ENCODE measurements at regions not wholly inside any gene's neighbourhood (a gene's known extent, or its start where the extent isn't known, plus 50 kb on each side); places are given as distances from the start of the nearest gene placed in this dataset.
"Not testable (repeated sequence)": the region's sequence is repeated elsewhere in the genome, so short reads cannot be mapped to it uniquely, and the experiment has no call there.

DNA sequence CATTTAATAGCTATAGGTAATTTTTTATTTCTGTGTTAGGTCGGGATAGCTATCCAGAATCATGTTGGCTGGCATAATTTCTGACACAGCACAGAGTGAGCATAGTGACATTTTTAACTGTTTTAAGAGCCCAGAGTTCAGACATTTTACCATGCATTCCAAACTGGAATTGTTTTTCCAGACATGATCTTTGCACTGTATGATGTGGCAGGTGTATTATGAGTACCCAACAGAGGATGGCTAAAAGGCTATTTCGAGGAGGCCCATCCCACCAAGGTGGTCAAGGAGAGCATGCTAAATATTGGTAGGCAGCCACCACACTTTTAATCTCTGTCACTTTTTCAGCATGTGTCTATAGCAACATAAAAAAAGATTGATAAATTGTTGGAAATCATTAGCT is 137.3 kb upstream of the ST6GALNAC5 start:
- no peaks in the 10 kb centered on the region for H3K4me1 Mint-ChIP-seq (ENCODE audit: low read depth in 2 of 2)
- H3K27me3 Mint-ChIP-seq: no peaks in the 10 kb centered on the region
- H3K36me3 Mint-ChIP-seq: no peaks in the 10 kb centered on the region
- DNase-seq (ENCODE audit: low spot score) (no peak), ATAC-seq (no peak)
- H3K27ac Mint-ChIP-seq: no peak overlapping the region
- no peaks in the 10 kb centered on the region for H3K9me3 Mint-ChIP-seq
- no peak overlapping the region for H3K4me3 Mint-ChIP-seq

DNA sequence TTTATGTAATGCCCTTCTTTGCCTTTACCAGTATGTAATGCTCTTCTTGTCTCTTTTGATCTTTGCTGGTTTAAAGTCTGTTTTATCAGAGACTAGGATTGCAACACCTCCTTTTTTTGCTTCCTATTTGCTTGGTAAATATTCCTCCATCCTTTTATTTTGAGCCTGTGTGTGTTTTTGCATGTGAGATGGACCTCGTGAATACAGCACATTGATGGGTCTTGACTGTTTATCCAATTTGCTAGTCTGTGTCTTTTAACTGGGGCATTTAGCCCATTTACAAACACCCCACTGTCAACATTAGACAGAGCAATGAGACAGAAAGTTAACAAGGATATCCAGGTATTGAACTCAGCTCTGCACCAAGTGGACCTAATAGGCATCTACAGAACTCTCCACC is 128.9 kb upstream of the ST6GALNAC5 start:
- not testable (repeated sequence) for H3K27me3 Mint-ChIP-seq; H3K4me3 Mint-ChIP-seq; H3K36me3 Mint-ChIP-seq; H3K27ac Mint-ChIP-seq; DNase-seq (ENCODE audit: low spot score); ATAC-seq; H3K4me1 Mint-ChIP-seq (ENCODE audit: low read depth in 2 of 2)
- H3K9me3 Mint-ChIP-seq: peaks cover 13% of the 10 kb centered on the region

DNA sequence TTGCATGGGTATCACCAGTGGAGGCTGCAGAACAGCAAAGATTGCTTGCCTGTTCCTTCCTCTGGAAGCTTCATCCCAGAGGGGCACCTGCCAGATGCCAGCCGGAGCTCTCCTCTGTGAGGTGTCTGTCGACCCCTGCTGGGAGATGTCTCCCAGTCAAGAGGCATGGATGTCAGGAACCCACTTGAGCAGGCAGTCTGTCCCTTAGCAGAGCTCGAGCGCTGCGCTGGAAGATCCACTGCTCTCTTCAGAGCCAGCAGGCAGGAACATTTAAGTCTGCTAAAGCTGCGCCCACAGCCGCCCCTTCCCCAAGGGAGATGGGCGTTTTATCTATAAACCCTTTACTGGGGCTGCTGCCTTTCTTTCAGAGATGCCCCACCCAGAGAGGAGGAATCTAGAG is 126.3 kb upstream of the ST6GALNAC5 start:
- peaks cover 24% of the 10 kb centered on the region for H3K9me3 Mint-ChIP-seq
- not testable (repeated sequence) for H3K27ac Mint-ChIP-seq; H3K4me1 Mint-ChIP-seq (ENCODE audit: low read depth in 2 of 2); H3K27me3 Mint-ChIP-seq; DNase-seq (ENCODE audit: low spot score); H3K36me3 Mint-ChIP-seq; ATAC-seq; H3K4me3 Mint-ChIP-seq

DNA sequence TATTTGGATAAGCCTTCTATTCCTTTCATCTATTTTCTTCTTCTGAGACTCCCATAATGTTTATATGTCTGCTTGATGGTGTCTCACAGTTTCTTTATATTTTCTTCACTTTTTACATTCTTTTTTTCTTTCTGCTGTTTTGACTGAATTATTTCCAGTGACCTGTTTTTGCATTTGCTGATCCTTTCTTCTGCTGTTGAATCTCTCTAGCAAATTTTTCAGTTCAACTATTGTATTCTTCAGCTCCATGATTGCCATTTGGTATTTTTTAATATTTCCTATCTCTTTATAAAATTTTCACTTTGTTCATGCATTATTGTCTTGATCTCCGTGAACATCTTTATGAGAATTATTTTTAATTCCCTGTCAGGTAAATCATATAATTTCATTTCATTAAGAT is 122.3 kb upstream of the ST6GALNAC5 start:
- Mint-ChIP-seq H3K27ac (no peak overlapping the region), H3K36me3 (no peaks in the 10 kb centered on the region), H3K27me3 (no peaks in the 10 kb centered on the region), H3K9me3 (peaks cover 24% of the 10 kb centered on the region), H3K4me1 (ENCODE audit: low read depth in 2 of 2) (no peaks in the 10 kb centered on the region), H3K4me3 (no peak overlapping the region)
- no peak for DNase-seq (ENCODE audit: low spot score)
- ATAC-seq: no peak

DNA sequence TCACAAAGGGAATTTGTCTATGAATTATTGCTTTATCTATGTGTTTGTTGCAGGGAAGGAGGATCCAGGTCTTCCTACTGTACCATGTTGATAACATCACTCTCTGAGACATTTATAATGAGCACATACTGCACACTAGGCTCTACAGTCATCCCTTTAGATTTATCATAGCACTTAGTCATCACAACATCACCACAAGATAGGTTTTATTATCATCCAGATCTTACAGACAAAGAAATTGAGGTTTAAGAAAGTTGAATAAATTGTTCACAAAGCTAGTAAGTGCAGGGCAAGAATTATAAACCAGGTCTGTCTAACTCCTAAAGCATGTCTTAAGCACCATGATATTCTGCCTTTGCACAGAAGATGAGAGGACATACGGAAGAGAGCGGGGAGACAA is 121.1 kb upstream of the ST6GALNAC5 start:
- H3K4me3 Mint-ChIP-seq: no peak overlapping the region
- H3K27ac Mint-ChIP-seq: no peak overlapping the region
- peaks cover 20% of the 10 kb centered on the region for H3K9me3 Mint-ChIP-seq
- H3K36me3 Mint-ChIP-seq: no peaks in the 10 kb centered on the region
- ATAC-seq (no peak), DNase-seq (ENCODE audit: low spot score) (no peak)
- H3K27me3 Mint-ChIP-seq: no peaks in the 10 kb centered on the region
- H3K4me1 Mint-ChIP-seq (ENCODE audit: low read depth in 2 of 2): no peaks in the 10 kb centered on the region

DNA sequence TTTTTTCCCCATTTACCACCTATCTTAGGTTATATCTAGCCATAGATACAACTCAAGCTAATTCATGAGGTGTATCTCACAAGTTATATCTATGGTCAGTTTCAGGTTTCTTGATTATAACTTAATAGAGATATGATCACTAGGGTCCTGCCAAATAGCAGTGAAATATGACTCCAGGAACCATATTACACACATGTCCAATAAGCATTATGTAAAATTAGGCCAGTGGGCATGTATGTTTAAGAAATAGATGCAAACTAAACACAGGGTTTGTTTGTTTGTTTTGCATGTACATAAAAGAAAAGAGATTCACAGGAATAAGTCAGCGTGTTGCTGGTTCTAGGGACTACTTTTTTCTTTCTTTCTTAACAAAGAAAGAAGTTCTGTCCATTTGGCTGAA is 112.5 kb upstream of the ST6GALNAC5 start:
- DNase-seq (ENCODE audit: low spot score): no peak
- H3K4me3 Mint-ChIP-seq: no peak overlapping the region
- H3K36me3 Mint-ChIP-seq: no peaks in the 10 kb centered on the region
- peaks cover 9% of the 10 kb centered on the region for H3K9me3 Mint-ChIP-seq
- no peak overlapping the region for H3K27ac Mint-ChIP-seq
- H3K27me3 Mint-ChIP-seq: peaks cover 0 to 4% of the 10 kb centered on the region in 2 donors
- ATAC-seq: no peak
- H3K4me1 Mint-ChIP-seq (ENCODE audit: low read depth in 2 of 2): no peaks in the 10 kb centered on the region

DNA sequence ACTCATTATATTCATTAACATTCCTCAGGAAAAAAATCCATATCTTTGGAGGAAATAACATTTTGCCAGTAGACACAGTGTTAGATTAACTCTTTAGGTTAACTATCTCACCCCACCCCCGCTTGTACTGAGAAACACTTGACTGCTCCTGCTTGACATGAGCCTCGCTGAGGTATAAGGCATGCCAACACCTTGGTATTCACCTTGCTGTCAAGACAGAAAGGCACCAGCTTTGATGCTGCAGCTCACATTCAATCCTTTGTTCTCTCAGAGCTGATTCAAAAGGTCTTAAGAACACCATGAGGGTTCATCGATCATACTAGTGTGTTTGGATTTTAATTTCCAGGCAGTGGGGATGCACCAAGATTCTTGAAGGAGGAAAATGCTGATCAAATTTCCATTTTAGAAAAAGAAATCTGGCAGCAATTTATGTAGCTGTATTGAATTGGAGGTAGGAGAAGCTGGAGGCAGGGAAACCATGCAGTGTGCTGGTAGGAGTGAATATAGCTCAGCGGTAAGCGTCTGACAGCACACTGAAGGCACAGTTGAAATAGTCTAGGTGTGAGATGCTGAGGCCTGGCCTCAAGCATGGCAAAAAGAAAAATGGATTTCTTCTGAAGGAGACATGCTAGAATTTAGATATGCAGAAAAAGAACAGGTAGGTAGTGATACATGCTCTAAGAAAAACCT is 108.0 kb upstream of the ST6GALNAC5 start:
- DNase-seq (ENCODE audit: low spot score): no peak
- no peak overlapping the region for H3K27ac Mint-ChIP-seq

DNA sequence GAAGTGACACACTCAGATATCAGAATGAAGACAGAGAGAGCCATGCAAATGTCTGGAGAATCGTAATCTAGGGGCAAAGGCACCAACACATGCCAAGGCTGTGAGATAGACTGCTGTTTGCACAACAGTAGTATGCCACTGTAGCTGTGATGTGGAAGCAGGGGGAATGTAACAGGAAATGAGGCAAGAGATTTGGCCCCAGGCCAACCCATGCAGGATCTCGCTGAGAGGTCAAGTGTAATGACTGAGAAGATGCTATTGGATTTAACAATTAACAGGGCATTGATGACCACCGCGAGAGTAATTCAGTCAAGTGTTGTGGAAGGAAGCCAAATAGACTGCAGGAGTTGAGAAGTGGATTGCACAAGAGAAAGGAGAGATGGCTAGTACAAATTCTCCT is 107.3 kb upstream of the ST6GALNAC5 start:
- H3K27ac Mint-ChIP-seq: no peak overlapping the region
- peaks cover 6% of the 10 kb centered on the region for H3K9me3 Mint-ChIP-seq
- H3K4me1 Mint-ChIP-seq (ENCODE audit: low read depth in 2 of 2): no peaks in the 10 kb centered on the region
- peaks cover 0 to 4% of the 10 kb centered on the region in 2 donors for H3K27me3 Mint-ChIP-seq
- no peak overlapping the region for H3K4me3 Mint-ChIP-seq
- H3K36me3 Mint-ChIP-seq: no peaks in the 10 kb centered on the region
- no peak for ATAC-seq
- DNase-seq (ENCODE audit: low spot score): no peak

More for the DNA sequence above, 108.0 kb upstream of the ST6GALNAC5 start:
- Mint-ChIP-seq H3K27me3 (no peaks in the 10 kb centered on the region), H3K36me3 (no peaks in the 10 kb centered on the region), H3K4me3 (no peak overlapping the region), H3K9me3 (peaks cover 6% of the 10 kb centered on the region), H3K4me1 (ENCODE audit: low read depth in 2 of 2) (no peaks in the 10 kb centered on the region)
- no peak for ATAC-seq

DNA sequence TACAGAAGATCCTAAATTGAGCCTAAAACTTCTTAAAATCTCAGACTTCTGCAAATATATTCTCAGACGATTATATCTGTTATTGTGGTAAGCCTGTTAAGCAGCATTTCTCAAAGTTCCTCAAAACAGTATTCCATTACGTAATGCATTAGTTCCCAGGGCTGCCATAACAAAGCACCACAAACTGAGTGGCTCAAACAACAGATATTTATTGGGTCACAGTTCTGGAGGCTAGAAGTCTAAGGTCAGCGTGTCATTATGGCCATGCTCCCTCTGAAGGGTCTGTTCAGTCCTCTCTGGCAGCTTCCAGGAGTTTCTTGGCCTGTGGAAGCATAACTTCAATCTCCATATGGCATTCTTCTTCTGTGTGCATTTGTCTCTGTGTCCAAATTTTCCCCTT is 103.5 kb upstream of the ST6GALNAC5 start:
- no peak overlapping the region for H3K4me3 Mint-ChIP-seq
- H3K4me1 Mint-ChIP-seq (ENCODE audit: low read depth in 2 of 2): no peaks in the 10 kb centered on the region
- H3K9me3 Mint-ChIP-seq: no peaks in the 10 kb centered on the region
- ATAC-seq (no peak), DNase-seq (ENCODE audit: low spot score) (no peak)
- H3K27ac Mint-ChIP-seq: no peak overlapping the region
- peaks cover 4 to 6% of the 10 kb centered on the region in 2 donors for H3K27me3 Mint-ChIP-seq
- H3K36me3 Mint-ChIP-seq: no peaks in the 10 kb centered on the region

DNA sequence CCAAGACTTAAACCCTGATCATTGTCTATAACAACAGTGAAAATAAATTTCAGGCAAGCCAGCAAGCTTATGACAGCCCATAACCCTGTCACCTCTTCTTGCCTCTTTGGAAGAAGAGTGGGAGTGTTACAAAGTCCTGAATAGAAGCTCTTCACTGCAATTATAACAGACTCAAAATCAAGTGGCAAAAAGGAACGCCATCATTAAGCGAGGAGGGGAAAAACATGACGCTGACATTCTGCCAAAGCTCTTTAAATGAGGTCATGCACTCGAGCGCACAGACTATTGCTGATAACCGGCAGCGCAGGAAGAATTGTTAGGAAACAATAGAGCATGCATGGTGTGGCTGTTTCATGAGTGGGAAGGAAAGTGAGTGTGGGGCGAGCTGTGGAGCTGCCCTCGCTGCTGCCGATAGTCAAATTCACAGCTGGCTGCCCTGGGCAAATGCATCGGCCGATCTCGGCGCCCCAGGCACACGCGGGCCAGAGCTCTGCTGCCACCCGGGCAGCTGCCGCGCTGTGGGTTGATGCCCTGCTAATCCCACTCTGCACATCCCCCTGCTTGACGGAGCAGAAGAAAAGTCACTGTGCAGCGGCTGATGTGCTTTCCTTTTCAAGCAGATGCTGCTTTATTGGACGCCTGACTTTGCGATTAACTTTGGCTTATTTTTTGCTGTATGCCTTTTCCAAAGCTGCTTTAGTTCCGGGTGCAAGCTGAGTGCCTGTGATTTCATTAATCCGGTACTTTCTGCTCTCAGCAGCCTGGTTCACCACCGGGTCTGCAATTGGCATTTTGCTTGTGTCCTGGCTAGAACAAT is 102.4 kb upstream of the ST6GALNAC5 start:
- Mint-ChIP-seq H3K27me3 (peaks cover 4 to 6% of the 10 kb centered on the region in 2 donors), H3K9me3 (no peaks in the 10 kb centered on the region), H3K27ac (no peak overlapping the region), H3K36me3 (no peaks in the 10 kb centered on the region), H3K4me3 (no peak overlapping the region), H3K4me1 (ENCODE audit: low read depth in 2 of 2) (no peaks in the 10 kb centered on the region)
- no peak for DNase-seq (ENCODE audit: low spot score)
- ATAC-seq: no peak

DNA sequence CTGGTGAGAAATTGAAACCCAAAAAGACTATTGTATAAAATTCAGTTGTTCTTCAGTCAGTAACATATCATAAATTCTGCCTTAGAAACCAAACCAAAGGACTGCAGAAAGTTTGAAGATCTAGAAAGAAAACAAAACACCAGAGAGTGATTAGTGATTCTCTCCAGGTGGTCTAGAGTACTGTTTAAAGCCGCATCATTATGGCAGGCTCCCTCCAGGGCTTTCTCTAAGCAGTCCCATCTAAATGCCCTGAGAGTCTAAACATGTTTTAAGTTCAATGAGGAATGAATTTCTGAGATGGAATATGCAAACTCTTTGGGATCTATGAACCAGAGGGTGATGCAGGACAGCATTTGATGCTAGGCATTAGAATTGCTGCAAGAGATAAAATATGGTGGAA is 100.9 kb upstream of the ST6GALNAC5 start:
- no peak for DNase-seq (ENCODE audit: low spot score)
- peaks cover 4 to 6% of the 10 kb centered on the region in 2 donors for H3K27me3 Mint-ChIP-seq
- no peaks in the 10 kb centered on the region for H3K4me1 Mint-ChIP-seq (ENCODE audit: low read depth in 2 of 2)
- no peaks in the 10 kb centered on the region for H3K36me3 Mint-ChIP-seq
- no peak overlapping the region for H3K4me3 Mint-ChIP-seq
- H3K27ac Mint-ChIP-seq: no peak overlapping the region
- no peaks in the 10 kb centered on the region for H3K9me3 Mint-ChIP-seq
- no peak for ATAC-seq

DNA sequence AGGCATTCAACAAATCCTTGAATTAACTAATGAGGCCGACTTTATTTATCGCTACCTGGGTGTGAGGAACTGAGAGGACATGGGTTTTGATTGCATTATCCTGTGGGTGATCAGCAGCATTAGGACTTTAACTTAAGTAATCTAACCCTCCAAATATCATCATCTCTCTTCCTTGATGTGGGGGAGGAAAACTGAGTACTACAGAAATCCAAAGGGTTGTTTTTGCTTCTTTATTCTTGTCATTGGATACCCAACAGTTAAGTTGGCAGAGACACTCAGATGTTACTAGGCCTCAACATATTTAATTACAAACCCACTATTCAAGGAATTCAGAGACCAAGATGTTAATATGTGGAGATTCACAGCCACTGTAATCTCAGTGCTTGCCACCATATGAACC is 97.4 kb upstream of the ST6GALNAC5 start:
- no peaks in the 10 kb centered on the region for H3K36me3 Mint-ChIP-seq
- no peak overlapping the region for H3K27ac Mint-ChIP-seq
- peaks cover 6% of the 10 kb centered on the region for H3K9me3 Mint-ChIP-seq
- H3K4me1 Mint-ChIP-seq (ENCODE audit: low read depth in 2 of 2): no peaks in the 10 kb centered on the region
- no peak for DNase-seq (ENCODE audit: low spot score)
- no peak overlapping the region for H3K4me3 Mint-ChIP-seq
- no peak for ATAC-seq
- peaks cover 0 to 6% of the 10 kb centered on the region in 2 donors for H3K27me3 Mint-ChIP-seq

DNA sequence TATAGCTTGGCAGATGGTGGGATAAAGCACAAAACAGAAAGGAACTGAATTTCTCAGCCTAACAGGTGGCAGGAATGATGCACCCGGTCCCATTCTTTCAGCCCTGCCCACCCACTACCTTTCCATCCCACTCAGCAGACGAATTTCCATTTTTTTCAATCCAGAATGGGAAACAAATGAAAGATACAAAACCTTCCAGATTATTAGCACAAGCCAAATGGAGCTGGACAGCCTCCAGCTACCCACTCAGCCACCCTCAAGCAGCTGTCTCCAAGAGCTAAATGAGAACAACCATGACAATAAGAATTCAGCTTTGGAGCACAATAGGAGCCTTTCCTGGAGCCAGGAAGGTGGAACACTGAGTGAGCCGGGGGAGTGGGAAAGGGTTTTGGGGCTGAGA is 96.3 kb upstream of the ST6GALNAC5 start:
- no peak overlapping the region for H3K4me3 Mint-ChIP-seq
- no peaks in the 10 kb centered on the region for H3K27me3 Mint-ChIP-seq
- DNase-seq (ENCODE audit: low spot score) (no peak), ATAC-seq (no peak)
- H3K36me3 Mint-ChIP-seq: no peaks in the 10 kb centered on the region
- H3K27ac Mint-ChIP-seq: no peak overlapping the region
- H3K4me1 Mint-ChIP-seq (ENCODE audit: low read depth in 2 of 2): no peaks in the 10 kb centered on the region
- H3K9me3 Mint-ChIP-seq: peaks cover 6% of the 10 kb centered on the region

DNA sequence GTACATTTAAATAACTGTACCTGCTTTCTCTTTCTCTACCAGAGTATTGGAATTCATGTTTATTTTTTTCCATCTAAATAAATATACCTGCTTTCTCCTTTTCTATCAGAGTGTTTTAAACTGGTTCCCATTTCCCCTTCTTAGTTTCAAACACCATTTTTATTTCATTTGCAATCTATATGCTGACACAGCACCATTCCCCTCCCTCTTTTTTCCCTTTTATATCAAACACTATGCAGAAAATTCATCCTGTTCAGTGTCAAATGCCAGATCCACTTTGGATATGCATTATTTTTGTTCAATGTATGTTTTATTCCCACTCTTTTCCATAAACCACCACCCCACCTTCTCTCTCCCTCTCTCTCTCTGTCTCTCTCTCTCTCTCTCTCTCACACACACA is 85.8 kb upstream of the ST6GALNAC5 start:
- no peaks in the 10 kb centered on the region for H3K36me3 Mint-ChIP-seq
- no peak overlapping the region for H3K4me3 Mint-ChIP-seq
- H3K27ac Mint-ChIP-seq: no peak overlapping the region
- DNase-seq (ENCODE audit: low spot score) (no peak), ATAC-seq (no peak)
- H3K9me3 Mint-ChIP-seq: peaks cover 6% of the 10 kb centered on the region
- no peaks in the 10 kb centered on the region for H3K4me1 Mint-ChIP-seq (ENCODE audit: low read depth in 2 of 2)
- no peaks in the 10 kb centered on the region for H3K27me3 Mint-ChIP-seq
